RWPE1 (cell line): ENCODE measurements at regions not wholly inside any gene's neighbourhood (a gene's known extent, or its start where the extent isn't known, plus 50 kb on each side); places are given as distances from the start of the nearest gene placed in this dataset.

Experiments
- CTCF ChIA-PET: fragments of 350-600 bp; sonication (Branson Sonifier 250); formaldehyde crosslinking; extraction: SDS; loops from one replicate; lab custom pipeline; 2021; lab: Yijun Ruan, JAX
- POLR2A ChIA-PET: fragments of 400-600 bp; formaldehyde crosslinking; extraction: SDS; loops from one replicate; lab custom pipeline; 2020; ENCODE audit warnings: antibody characterized with exemption; ENCODE audit not compliant: low non-redundant PET; lab: Yijun Ruan, JAX
- DNase-seq: peaks from one replicate; pipeline ENCODE4 v3.0.0; 2012; ENCODE audit warnings: low spot score
- H3K27ac ChIP-seq: fragments of 450-650 bp; 2 replicates; pipeline ENCODE4 v1.5.1; 2017
- TF ChIP-seq, protein P1 (sequence below): fragments of 450-650 bp; conservative IDR thresholded peaks from 2 replicates; pipeline ENCODE4 v1.5.1; 2017; ENCODE audit warnings: low read depth, mild to moderate bottlenecking

DNA sequence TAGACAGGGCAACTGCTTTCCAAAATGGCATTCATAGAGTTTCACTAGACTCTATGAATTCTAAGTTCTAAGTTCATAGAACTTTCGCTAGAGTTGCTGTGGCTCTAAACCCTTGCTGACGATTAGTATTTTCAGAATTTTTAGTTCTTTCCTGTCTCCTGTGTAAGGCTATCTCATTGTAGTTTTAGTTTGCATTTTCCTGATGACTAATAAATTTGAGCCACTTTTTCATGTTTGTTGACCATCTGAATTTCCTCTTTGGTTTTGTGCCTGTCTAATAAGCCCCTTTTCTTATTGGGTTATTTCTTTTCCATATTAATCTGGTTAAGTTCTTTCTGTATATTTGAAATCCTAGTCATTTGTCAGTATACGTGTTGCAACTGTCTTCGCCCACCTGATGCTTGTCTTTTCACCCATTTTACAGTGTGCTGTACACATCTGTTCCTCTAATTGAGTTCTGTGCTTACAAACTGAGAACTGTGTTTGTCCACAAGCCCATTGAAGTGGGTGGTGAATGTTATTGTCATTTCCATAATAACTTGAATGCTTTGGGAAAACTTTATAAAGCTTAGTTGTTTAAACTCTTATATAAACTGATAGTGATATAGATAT is 177.7 kb upstream of the CDYL start:
- CTCF ChIA-PET = no interaction called here
- DNase-seq = no peak
- no peak overlapping the region for H3K27ac ChIP-seq
- TF ChIP-seq, protein P1, sequence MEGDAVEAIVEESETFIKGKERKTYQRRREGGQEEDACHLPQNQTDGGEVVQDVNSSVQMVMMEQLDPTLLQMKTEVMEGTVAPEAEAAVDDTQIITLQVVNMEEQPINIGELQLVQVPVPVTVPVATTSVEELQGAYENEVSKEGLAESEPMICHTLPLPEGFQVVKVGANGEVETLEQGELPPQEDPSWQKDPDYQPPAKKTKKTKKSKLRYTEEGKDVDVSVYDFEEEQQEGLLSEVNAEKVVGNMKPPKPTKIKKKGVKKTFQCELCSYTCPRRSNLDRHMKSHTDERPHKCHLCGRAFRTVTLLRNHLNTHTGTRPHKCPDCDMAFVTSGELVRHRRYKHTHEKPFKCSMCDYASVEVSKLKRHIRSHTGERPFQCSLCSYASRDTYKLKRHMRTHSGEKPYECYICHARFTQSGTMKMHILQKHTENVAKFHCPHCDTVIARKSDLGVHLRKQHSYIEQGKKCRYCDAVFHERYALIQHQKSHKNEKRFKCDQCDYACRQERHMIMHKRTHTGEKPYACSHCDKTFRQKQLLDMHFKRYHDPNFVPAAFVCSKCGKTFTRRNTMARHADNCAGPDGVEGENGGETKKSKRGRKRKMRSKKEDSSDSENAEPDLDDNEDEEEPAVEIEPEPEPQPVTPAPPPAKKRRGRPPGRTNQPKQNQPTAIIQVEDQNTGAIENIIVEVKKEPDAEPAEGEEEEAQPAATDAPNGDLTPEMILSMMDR = no peak
- POLR2A ChIA-PET = no interaction called here

DNA sequence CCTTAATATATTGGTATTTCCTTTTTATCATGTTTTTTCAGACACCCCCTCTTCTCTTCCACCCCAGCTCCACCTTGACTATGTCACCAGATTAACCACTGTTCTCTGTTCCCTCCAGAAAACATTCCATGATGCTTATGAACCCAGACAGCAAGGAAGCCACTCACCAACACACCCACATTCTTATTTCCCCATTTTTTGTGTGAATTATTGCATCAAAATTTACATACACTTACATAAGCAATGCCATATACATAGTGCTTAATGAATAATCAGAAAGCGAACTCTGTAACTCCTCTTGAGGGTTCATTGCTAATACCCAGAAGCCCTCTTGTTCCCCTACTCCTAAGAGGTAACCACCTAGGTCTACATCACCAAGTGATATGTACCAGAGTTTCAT is 182.3 kb upstream of the CDYL start:
- no peak overlapping the region for H3K27ac ChIP-seq
- POLR2A ChIA-PET = no interaction called here
- no peak for DNase-seq
- TF ChIP-seq, protein P1 = no peak
- CTCF ChIA-PET = no interaction called here

DNA sequence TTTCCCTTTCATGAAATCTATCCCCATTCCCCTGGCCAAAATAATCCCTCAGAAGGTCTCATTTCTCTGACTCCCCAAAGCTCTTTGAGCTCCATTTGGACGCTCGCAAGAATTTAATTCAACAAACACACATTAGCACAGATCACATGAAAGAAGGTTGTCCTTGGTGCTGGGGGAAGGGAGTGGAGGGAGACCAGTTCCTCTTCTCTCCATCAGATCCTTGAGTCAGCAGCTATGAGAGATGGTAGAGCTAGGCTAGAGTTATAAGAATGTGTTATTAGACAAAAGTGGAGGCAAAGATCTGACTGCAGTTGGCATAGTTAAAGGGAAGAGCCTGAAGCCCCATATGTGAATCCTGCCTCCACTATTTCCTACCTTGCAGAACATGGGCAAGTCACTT is 184.2 kb upstream of the CDYL start:
- CTCF ChIA-PET = no interaction called here
- no peak overlapping the region for H3K27ac ChIP-seq
- TF ChIP-seq, protein P1 = no peak
- no peak for DNase-seq
- POLR2A ChIA-PET = no interaction called here

DNA sequence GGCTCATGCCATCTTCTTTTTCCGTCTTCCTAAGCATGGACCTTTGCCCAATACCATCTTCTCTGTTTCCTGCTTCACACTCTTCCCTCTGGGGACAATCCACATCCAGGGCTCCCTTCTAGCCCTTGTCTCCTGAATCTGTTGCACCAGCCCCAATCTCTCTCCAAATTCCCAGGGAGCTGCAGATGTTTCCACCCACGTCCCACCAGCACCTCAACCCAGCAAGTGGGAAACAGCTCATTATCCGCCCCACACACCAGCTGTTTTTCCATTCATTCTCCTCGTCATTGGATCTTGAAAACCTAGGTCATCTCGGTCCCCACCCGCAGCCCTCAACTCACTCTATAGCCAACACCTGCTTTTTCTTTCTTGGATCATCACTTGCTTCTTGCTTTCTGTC is 185.0 kb upstream of the CDYL start:
- no peak for DNase-seq
- ChIA-PET CTCF (no interaction called here), POLR2A (no interaction called here)
- H3K27ac ChIP-seq = no peak overlapping the region
- TF ChIP-seq, protein P1 = no peak

DNA sequence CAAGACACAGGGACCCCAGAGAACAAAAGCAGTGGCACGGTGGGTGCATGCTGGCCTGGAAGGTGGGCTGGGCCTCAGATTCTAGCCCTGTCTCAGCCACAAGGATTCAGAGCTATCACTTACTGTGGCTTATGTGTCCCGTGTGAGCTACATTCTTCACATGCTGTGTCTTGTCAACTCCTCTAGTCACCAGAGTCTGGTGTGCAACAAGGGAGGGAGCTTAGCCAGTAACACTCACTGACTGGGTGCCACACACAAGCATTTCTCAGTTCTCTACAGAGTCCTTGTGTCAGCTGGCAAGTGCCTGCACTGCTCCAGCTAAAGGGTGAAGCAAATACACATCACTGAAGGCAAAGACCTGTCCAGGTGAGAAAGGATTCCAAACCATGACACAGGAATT is 186.9 kb upstream of the CDYL start:
- POLR2A ChIA-PET = no interaction called here
- TF ChIP-seq, protein P1 = no peak
- no peak for DNase-seq
- H3K27ac ChIP-seq = no peak overlapping the region
- CTCF ChIA-PET = no interaction called here

DNA sequence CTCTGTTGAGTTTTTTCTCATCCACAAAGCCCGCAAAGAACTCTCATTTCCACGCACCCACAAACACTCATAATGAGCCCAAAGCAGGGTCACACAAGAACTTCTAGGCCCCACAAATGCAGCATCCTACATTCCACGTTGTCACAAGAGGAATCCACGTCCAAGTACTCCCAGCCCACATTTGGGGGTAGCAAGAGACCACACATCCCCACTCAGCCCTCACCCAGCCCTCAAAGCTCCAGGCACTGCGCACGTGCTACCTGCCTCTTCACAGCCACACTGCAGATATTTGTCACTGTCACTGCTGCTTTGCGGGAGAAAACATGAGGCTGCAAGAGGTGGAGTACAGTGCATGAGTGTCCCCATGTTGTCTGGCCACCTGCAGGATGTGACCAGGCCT is 187.6 kb upstream of the CDYL start:
- POLR2A ChIA-PET = no interaction called here

More for the DNA sequence above, 187.6 kb upstream of the CDYL start:
- no peak for DNase-seq
- no peak overlapping the region for H3K27ac ChIP-seq
- CTCF ChIA-PET = no interaction called here
- TF ChIP-seq, protein P1 = no peak
